ENCODE measurements at regions not wholly inside any gene's neighbourhood (a gene's known extent, or its start where the extent isn't known, plus 50 kb on each side); places are given as distances from the start of the nearest gene placed in this dataset.
A peak's percentile ranks its signal among the peaks of the same experiment; 100 is the strongest.

DNA sequence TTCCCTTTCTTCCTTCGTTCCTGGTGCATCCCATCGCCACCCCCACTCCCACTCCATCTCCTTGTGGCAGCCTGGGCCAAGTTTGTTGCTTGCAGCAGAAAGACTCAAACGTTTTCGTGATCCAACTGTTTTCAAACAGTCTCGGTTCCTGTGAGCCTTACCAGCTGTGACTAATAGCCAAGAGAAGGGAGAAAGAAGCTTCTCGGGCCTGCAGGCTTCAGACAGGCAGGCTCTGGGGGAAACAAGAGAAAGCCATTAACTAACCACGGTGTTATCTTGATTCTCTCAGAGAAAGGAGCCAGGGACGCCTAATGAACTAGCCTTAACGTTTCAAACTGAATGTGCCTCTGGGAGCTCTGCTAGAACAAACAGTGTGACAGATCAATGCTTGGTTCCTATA, 742.0 kb downstream of the NR2F2 start:
- DNase-seq (ENCODE audit: low read depth in 3 of 3, low spot score in 2 of 3), result no peak

GRCh38 chr15:97076011-97076410, 745.5 kb downstream of the NR2F2 start:
- no peak for DNase-seq (ENCODE audit: low read depth in 3 of 3, low spot score in 2 of 3)

- no peak for DNase-seq (ENCODE audit: low read depth in 3 of 3, low spot score in 2 of 3)
Observed at GRCh38 chr15:97077975-97078374, 747.5 kb downstream of the NR2F2 start.

DNA sequence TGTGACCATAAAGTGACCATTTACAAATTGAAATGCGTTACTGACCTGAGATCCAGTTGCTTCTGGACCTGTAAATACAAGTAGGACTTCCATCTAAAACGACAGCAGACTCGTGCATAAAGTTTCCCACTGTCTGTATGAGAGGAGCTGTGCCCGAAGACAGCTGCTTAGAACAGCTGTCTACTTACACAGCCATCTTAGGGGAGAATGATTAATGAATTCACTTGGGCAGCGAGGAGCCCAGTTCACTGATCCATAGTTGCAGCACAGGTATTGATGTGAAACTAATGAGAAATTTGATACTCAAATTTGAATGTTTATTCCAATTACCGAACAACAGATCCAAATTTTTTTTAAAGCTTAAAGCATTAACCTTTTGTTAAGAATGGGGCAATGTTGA, 748.1 kb downstream of the NR2F2 start:
- no peak for DNase-seq (ENCODE audit: low read depth in 3 of 3, low spot score in 2 of 3)

DNA sequence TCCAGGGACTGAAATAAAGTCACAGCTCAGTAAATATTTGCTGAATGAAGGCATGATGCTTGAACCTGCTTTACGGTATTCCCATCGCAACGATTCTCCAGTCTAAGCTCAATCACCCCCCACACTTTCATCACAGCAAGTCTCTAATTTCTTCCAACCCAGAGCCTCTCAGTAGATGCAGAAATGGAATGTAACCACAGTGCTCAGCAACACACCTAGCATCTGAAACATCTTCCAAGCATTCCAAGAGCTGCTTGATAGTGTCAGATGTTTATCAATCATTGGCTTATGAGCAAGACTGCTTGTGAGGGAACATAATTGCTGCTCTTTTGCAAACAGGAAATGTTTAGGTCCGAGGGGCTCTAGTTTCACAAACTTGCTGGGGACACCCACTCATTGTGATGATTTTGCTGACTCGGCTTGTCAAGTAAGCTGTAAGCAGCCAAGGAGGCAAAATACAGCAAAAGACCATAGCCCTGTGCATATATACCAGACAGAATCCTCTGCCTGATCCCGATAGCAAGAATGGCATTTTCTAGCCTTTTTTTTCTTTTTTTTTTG, 751.2 kb downstream of the NR2F2 start:
- no peak for DNase-seq (ENCODE audit: low read depth in 3 of 3, low spot score in 2 of 3)

DNA sequence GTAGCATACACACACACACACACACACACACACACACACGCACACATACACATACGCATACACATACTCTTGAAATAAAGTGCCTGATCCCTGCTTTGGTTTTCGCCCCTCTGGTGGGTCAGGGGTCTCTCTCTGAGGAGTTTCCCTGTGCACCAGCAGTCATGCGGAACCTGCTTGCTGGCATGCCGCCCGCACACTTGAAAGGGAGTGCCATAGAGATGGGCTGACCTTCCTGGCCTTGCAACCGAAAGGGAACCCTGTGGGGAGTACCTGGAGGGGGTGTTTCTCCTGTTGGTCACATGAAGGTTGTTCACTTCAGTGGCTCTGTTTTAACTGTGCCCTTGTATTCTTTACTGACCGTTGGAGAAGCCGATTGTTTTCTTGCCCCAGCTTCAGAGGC, 752.3 kb downstream of the NR2F2 start:
- peak; percentile 54 to 72 (median 71) for DNase-seq (ENCODE audit: low read depth in 3 of 3, low spot score in 2 of 3)

DNA sequence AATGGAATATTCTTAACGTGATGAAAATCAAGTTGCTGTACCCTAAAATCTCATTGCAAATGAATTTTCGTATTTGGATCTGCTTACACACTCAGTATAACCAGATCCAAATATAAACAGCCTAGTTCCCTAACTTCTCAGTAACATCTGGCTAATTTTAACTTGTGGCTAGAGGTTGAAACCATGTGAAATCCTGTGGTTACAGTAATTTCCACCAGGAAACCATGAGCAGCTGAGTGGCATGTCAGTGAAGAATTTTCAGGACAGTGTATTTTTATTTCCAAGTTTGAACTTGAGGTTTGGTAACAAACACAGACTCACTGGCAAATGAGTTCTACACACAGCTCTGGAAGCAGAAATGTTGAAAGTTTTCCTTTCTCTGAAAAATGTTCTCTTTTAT, 754.1 kb downstream of the NR2F2 start:
- DNase-seq (ENCODE audit: low read depth in 3 of 3, low spot score in 2 of 3), result no peak

- DNase-seq (ENCODE audit: low read depth in 3 of 3, low spot score in 2 of 3), result no peak
Observed at GRCh38 chr15:97085731-97086130, 755.2 kb downstream of the NR2F2 start.

- no peak for DNase-seq (ENCODE audit: low read depth in 3 of 3, low spot score in 2 of 3)
Observed at GRCh38 chr15:97087006-97087741, 756.7 kb downstream of the NR2F2 start.

- no peak for DNase-seq (ENCODE audit: low read depth in 3 of 3, low spot score in 2 of 3)
Observed at GRCh38 chr15:97091093-97091492, 760.6 kb downstream of the NR2F2 start.

DNA sequence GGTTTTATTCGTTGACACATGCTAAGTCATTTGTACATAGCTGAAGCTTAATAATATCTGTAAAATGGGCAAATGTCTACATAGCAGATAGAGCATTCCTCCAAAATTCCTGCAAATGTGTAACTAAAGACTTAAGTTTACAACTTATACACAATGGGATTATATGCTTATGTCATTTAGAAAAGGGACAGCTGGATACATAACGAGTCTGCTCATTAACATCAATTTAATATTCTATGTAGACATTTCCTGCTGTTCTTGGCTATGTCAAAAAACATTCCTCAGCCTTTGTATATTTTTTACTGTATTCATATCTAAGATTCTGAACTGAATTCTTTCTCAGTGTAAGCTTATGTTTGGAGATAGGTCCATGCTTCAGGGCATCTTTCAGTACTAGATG, 762.2 kb downstream of the NR2F2 start:
- no peak for DNase-seq (ENCODE audit: low read depth in 3 of 3, low spot score in 2 of 3)

GRCh38 chr15:97096303-97096835, 765.9 kb downstream of the NR2F2 start:
- DNase-seq (ENCODE audit: low read depth in 3 of 3, low spot score in 2 of 3), result no peak

DNA sequence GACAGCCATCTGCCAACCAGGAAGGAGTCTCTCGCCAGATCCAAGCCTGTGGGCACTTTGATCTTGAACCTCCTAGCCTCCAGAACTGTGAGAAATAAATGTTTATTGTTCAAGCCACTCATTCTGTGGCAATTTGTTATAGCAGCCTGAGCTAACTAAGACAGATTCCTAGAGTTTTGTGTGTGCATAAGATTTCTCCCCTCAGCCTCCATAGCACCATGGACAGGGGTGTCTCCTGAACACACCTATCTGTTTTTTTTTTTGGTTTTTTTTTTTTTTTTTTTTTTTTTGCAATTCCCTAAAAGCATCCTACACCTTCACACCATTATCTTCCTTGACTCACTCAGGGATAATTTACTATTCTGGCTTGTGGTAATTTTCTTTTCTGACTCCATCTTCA, 768.5 kb downstream of the NR2F2 start:
- DNase-seq (ENCODE audit: low read depth in 3 of 3, low spot score in 2 of 3), result no peak

DNA sequence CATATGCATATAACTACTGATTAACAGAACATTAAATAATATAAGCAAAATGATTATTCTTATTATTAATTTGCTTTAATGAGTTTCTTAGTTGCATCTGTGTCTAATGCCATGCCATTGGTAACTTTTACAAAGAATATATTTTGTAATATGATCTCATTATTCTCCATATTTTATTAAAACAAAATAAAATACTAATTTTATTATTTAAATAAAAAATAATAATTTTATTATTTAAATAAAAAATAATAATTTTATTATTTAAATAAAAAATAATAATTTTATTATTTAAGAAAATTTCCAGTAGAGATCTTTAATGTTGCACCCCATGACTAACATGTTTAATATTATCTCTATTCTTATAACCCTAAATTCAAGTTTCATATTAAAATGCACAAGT, 771.1 kb downstream of the NR2F2 start:
- no peak for DNase-seq (ENCODE audit: low read depth in 3 of 3, low spot score in 2 of 3)

GRCh38 chr15:97114900-97115760, 784.6 kb downstream of the NR2F2 start:
- DNase-seq (ENCODE audit: low read depth in 3 of 3, low spot score in 2 of 3), result no peak

DNA sequence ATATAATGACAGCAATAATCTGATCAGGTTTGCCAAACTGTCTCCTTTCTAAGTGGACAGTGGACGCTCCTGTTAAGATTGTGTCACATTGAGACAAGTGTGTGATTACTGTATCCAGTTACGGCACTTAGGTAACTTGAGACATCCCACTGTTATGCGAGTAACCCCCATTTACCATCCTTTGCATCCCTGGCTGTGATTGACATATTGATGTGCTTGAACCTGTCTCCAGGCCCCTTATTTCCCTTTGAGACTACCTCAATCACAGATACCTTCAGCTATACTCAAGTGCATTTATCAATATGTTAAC, 785.2 kb downstream of the NR2F2 start:
- no peak for DNase-seq (ENCODE audit: low read depth in 3 of 3, low spot score in 2 of 3)

DNA sequence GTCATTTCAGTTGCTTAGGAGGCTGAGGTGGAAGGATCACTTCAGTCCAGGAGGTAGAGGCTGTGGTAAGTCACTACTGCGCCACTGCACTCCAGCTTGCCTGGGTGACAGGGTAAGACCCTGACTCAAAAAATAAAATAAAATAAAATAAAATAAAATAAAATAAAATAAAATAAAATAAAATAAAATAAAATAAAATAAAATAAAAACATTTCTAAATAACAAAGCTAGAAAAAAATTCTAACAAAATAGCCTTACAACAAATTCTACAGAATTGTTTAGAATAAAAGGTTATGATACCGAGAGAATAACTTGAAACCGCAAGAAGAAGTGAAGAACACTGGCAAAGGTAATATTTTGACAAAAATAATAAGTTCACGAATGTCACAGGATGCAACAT, 794.3 kb downstream of the NR2F2 start:
- no peak for DNase-seq (ENCODE audit: low read depth in 3 of 3, low spot score in 2 of 3)

DNA sequence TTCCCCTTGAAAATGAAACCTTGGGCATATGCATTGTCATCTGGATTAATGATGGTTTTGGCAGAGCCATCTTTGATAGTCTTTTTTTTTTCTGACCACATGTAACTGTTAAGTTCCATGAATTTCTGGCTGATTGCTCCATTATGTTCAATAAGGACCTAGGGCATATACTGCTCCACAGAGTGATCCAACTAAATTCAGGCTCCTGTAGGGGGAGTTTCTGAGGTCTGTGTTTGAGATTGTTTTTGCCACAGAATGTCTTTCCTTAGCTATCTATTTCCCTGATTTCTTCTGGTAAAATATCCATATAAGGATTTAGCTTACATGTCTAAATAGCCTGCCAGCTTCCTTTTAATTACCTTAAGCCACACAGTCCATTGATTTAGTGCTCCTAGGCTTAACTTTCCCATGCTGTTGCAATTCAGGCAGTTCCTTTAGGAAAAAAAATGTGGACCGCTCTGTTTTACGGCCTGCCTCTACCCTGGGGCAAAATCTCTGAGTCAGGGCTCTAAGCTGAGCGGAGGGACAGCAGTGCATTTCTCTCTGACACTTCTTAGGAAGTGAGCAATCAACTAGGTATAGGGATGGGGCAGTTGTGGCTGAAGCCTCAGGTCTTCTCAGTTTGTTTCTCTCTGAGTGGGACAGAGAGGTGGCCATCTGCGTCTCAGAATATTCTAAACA, 796.2 kb downstream of the NR2F2 start:
- no peak for DNase-seq (ENCODE audit: low read depth in 3 of 3, low spot score in 2 of 3)

DNA sequence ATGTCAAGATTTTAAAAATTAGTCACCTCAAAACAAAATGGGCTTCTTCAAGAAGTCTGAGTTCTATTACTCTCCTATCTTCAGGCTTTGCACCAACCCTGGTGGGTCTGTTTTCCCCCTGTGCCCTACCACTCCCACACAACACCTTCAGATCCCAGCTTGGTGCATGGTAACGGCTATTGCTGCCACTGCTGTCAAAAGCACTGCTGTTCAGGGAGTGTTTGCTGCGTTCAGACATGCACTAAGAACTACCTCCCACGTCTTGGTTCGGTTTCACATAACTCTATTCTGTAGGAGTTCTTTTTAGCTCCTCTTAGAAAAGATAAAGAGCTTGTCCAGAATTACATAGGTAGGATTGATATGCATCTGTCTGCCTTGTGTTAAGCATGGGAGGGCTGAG, 799.2 kb downstream of the NR2F2 start:
- no peak for DNase-seq (ENCODE audit: low read depth in 3 of 3, low spot score in 2 of 3)

DNA sequence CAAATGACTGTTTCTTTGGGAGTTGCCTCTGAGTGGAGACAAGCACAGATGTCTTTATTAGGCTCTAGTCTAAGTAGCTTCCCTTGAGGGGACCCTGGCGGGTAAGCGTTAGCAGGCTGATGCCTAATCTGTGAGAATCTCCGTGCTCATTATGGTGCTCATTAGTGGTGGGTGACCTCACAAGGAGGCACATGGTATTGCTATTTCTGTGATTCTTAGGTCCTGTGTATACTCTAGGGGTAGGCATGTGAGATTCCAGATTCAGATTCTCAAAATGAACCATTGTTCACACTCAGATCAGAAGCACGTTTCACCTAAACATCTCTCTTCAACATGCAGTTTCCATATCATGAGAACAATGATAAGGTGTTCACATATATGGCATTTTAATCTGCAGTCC, 809.7 kb downstream of the NR2F2 start:
- DNase-seq (ENCODE audit: low read depth in 3 of 3, low spot score in 2 of 3), result no peak

GRCh38 chr15:97141360-97141759, 810.9 kb downstream of the NR2F2 start:
- DNase-seq (ENCODE audit: low read depth in 3 of 3, low spot score in 2 of 3), result no peak
